Tibial artery (tissue), 4 donors: ENCODE measurements at regions not wholly inside any gene's neighbourhood (a gene's known extent, or its start where the extent isn't known, plus 50 kb on each side); places are given as distances from the start of the nearest gene placed in this dataset.

ENCODE experiments used
- DNase-seq, 2 donors: peaks; one replicate each; pipeline ENCODE4 v3.0.0-alpha.2; 2019
- H3K27ac ChIP-seq, 2 donors: fragments of 200-600 bp; sonication (generic) in 1 of 2; 1 replicate in 1 of 2; 2 replicates in 1 of 2; pipeline ENCODE4 v1.5.1; 2018 to 2019; ENCODE audit warnings: mild to moderate bottlenecking in 1 of 2
- H3K27me3 ChIP-seq, 2 donors: fragments of 200-600 bp; sonication (generic) in 1 of 2; one replicate each; pipeline versions ENCODE4 v1.5.1 to v1.6.0; 2016 to 2019
- H3K36me3 ChIP-seq, 3 donors: fragments of 200-600 bp; sonication (generic) in 2 of 3; one replicate each; pipeline ENCODE4 v1.5.1; 2016 to 2019; ENCODE audit warnings: mild to moderate bottlenecking in 2 of 3
- H3K4me1 ChIP-seq, 4 donors: fragments of 200-600 bp; sonication (generic) in 2 of 4; 1 replicate in 3 of 4; 2 replicates in 1 of 4; pipeline ENCODE4 v1.5.1; 2016 to 2019
- H3K4me3 ChIP-seq, 2 donors: fragments of 200-600 bp; sonication (generic) in 1 of 2; 1 replicate in 1 of 2; 2 replicates in 1 of 2; pipeline ENCODE4 v1.5.1; 2018 to 2019; ENCODE audit warnings: mild to moderate bottlenecking in 2 of 2
- H3K9me3 ChIP-seq, 3 donors: fragments of 200-600 bp; sonication (generic) in 1 of 3; one replicate each; pipeline ENCODE4 v1.5.1; 2016 to 2019
- CTCF ChIP-seq, 2 experiments: fragments of 200-600 bp in 1 of 2; fragments of 450-650 bp in 1 of 2; IDR thresholded peaks; one replicate each; pipeline ENCODE4 v1.5.1; 2017 to 2019; ENCODE audit warnings: antibody characterized with exemption in 2 of 2, mild to moderate bottlenecking in 1 of 2, moderate library complexity in 1 of 2
- intact Hi-C: fragments of 100-400 bp; cut with DNase I; formaldehyde crosslinking; loops from one replicate; pipeline ENCODE4 v1.15.0; 2023; ENCODE audit warnings: low total_unique reads

- Histone ChIP-seq H3K9me3 (peaks cover 0 to 12% (median 7%) of the 10 kb centered on the region in 3 donors), H3K27ac (no peak overlapping the region), H3K36me3 (no peaks in the 10 kb centered on the region), H3K4me3 (no peak overlapping the region), H3K27me3 (no peaks in the 10 kb centered on the region), H3K4me1 (no peaks in the 10 kb centered on the region)
- intact Hi-C loops = no loop called here
- TF ChIP-seq CTCF (IDR thresholded peaks at IDR 0.05) = no peak
- no peak for DNase-seq
These were observed 564.0 kb downstream of the CCER1 start for GRCh38 chr12:90390947-90391346.

- Histone ChIP-seq H3K9me3 (no peaks in the 10 kb centered on the region), H3K36me3 (no peaks in the 10 kb centered on the region), H3K27ac (no peak overlapping the region), H3K27me3 (no peaks in the 10 kb centered on the region), H3K4me3 (no peak overlapping the region), H3K4me1 (no peaks in the 10 kb centered on the region)
- no peak for DNase-seq
- intact Hi-C loops = no loop called here
- no peak for TF ChIP-seq CTCF (IDR thresholded peaks at IDR 0.05)
These were observed 586.9 kb downstream of the CCER1 start for GRCh38 chr12:90368081-90368480.

GRCh38 chr12:90366286-90366685 lies 588.7 kb downstream of the CCER1 start:
- no peak for TF ChIP-seq CTCF (IDR thresholded peaks at IDR 0.05)
- Histone ChIP-seq H3K9me3 (no peaks in the 10 kb centered on the region), H3K27me3 (no peaks in the 10 kb centered on the region), H3K4me1 (no peaks in the 10 kb centered on the region), H3K27ac (no peak overlapping the region), H3K36me3 (no peaks in the 10 kb centered on the region), H3K4me3 (no peak overlapping the region)
- DNase-seq = no peak
- intact Hi-C loops = no loop called here

- TF ChIP-seq CTCF (IDR thresholded peaks at IDR 0.05) = no peak
- Histone ChIP-seq H3K4me1 (no peaks in the 10 kb centered on the region), H3K36me3 (no peaks in the 10 kb centered on the region), H3K9me3 (no peaks in the 10 kb centered on the region), H3K27me3 (no peaks in the 10 kb centered on the region), H3K27ac (no peak overlapping the region), H3K4me3 (no peak overlapping the region)
- intact Hi-C loops = no loop called here
- no peak for DNase-seq
These were observed 594.7 kb downstream of the CCER1 start for GRCh38 chr12:90360300-90360699.

- no peak for DNase-seq
- Histone ChIP-seq H3K36me3 (no peaks in the 10 kb centered on the region), H3K27me3 (no peaks in the 10 kb centered on the region), H3K4me1 (no peaks in the 10 kb centered on the region), H3K4me3 (no peak overlapping the region), H3K27ac (no peak overlapping the region), H3K9me3 (no peaks in the 10 kb centered on the region)
- TF ChIP-seq CTCF (IDR thresholded peaks at IDR 0.05) = no peak
- intact Hi-C loops = no loop called here
These were observed 599.1 kb downstream of the CCER1 start for GRCh38 chr12:90355711-90356355.

GRCh38 chr12:90343966-90344365 lies 611.0 kb downstream of the CCER1 start:
- DNase-seq = no peak
- Histone ChIP-seq H3K4me3 (no peak overlapping the region), H3K9me3 (no peaks in the 10 kb centered on the region), H3K4me1 (no peaks in the 10 kb centered on the region), H3K27ac (no peak overlapping the region), H3K36me3 (no peaks in the 10 kb centered on the region), H3K27me3 (no peaks in the 10 kb centered on the region)
- intact Hi-C loops = no loop called here
- no peak for TF ChIP-seq CTCF (IDR thresholded peaks at IDR 0.05)
